GM04503 (cell line): ENCODE measurements at regions not wholly inside any gene's neighbourhood (a gene's known extent, or its start where the extent isn't known, plus 50 kb on each side); places are given as distances from the start of the nearest gene placed in this dataset.

ENCODE experiments used
- DNase-seq: peaks from one replicate; pipeline ENCODE4 v3.0.0-alpha.2; 2012; ENCODE audit warnings: low read depth

GRCh38 chr11:45554230-45554967 is 111.0 kb downstream of the CHST1 start:
- no peak for DNase-seq

- DNase-seq = no peak
Observed at GRCh38 chr11:45553383-45553936, 112.0 kb downstream of the CHST1 start.

- DNase-seq = no peak
Observed at GRCh38 chr11:45551191-45551713, 114.2 kb downstream of the CHST1 start.

GRCh38 chr11:45549257-45549656 is 116.2 kb downstream of the CHST1 start:
- no peak for DNase-seq

GRCh38 chr11:45546366-45546765 is 119.1 kb downstream of the CHST1 start:
- DNase-seq = no peak

- DNase-seq = no peak
Observed at GRCh38 chr11:45544826-45545225, 120.6 kb downstream of the CHST1 start.

GRCh38 chr11:45543808-45544422 is 121.5 kb downstream of the CHST1 start:
- DNase-seq = no peak

- no peak for DNase-seq
Observed at GRCh38 chr11:45543081-45543480, 122.3 kb downstream of the CHST1 start.

- no peak for DNase-seq
Observed at GRCh38 chr11:45541693-45542434, 123.6 kb downstream of the CHST1 start.

GRCh38 chr11:45538939-45539338 is 126.5 kb downstream of the CHST1 start:
- DNase-seq = peak; percentile 6

- no peak for DNase-seq
Observed at GRCh38 chr11:45538363-45538762, 127.1 kb downstream of the CHST1 start.

- DNase-seq = peak; percentile 4
Observed at GRCh38 chr11:45537614-45538013, 127.8 kb downstream of the CHST1 start.

GRCh38 chr11:45535033-45535432 is 130.4 kb downstream of the CHST1 start:
- DNase-seq = no peak

GRCh38 chr11:45534132-45534531 is 131.3 kb downstream of the CHST1 start:
- no peak for DNase-seq

- DNase-seq = no peak
Observed at GRCh38 chr11:45532546-45532945, 132.9 kb downstream of the CHST1 start.

- DNase-seq = no peak
Observed at GRCh38 chr11:45530776-45531175, 134.6 kb downstream of the CHST1 start.

- DNase-seq = no peak
Observed at GRCh38 chr11:45530111-45530510, 135.3 kb downstream of the CHST1 start.

- no peak for DNase-seq
Observed at GRCh38 chr11:45528435-45528834, 137.0 kb downstream of the CHST1 start.

- no peak for DNase-seq
Observed at GRCh38 chr11:45527898-45528297, 137.5 kb downstream of the CHST1 start.

GRCh38 chr11:45525393-45525792 is 140.0 kb downstream of the CHST1 start:
- DNase-seq = no peak

GRCh38 chr11:45523760-45524159 is 141.7 kb downstream of the CHST1 start:
- no peak for DNase-seq

GRCh38 chr11:45518833-45519535 is 146.4 kb downstream of the CHST1 start:
- no peak for DNase-seq
